HEK293 (cell line): ENCODE measurements at regions not wholly inside any gene's neighbourhood (a gene's known extent, or its start where the extent isn't known, plus 50 kb on each side); places are given as distances from the start of the nearest gene placed in this dataset.
A peak's percentile ranks its signal among the peaks of the same experiment; 100 is the strongest.

ENCODE experiments used
- AEBP2 ChIP-seq: fragments of 450-650 bp; formaldehyde crosslinking; IDR thresholded peaks from 2 replicates; pipeline ENCODE4 v1.5.1; 2016; ENCODE audit warnings: missing biosample characterization, missing genetic modification characterization, borderline replicate concordance
- HIC1 ChIP-seq: fragments of 450-650 bp; formaldehyde crosslinking; IDR thresholded peaks from 2 replicates; pipeline ENCODE4 v1.5.1; 2016; ENCODE audit warnings: missing biosample characterization, missing genetic modification characterization
- HOXA7 ChIP-seq: sonication (generic); formaldehyde crosslinking; IDR thresholded peaks from 2 replicates; pipeline ENCODE4 v1.8.1; 2022; ENCODE audit warnings: missing genetic modification reagents, borderline replicate concordance
- INSM2 ChIP-seq: fragments of 450-650 bp; formaldehyde crosslinking; IDR thresholded peaks from 2 replicates; pipeline ENCODE4 v1.5.1; 2016; ENCODE audit warnings: missing biosample characterization, missing genetic modification characterization
- MYNN ChIP-seq: fragments of 450-650 bp; formaldehyde crosslinking; IDR thresholded peaks from 2 replicates; pipeline ENCODE4 v1.5.1; 2016; ENCODE audit warnings: missing biosample characterization, missing genetic modification characterization, borderline replicate concordance
- OVOL3 ChIP-seq: fragments of 450-650 bp; formaldehyde crosslinking; IDR thresholded peaks from 2 replicates; pipeline ENCODE4 v1.5.1; 2016; ENCODE audit warnings: missing biosample characterization, missing genetic modification characterization
- PRDM4 ChIP-seq: fragments of 450-650 bp; formaldehyde crosslinking; IDR thresholded peaks from 2 replicates; pipeline ENCODE4 v1.5.1; 2017; ENCODE audit warnings: missing biosample characterization, missing genetic modification characterization
- SCRT1 ChIP-seq: fragments of 450-650 bp; formaldehyde crosslinking; IDR thresholded peaks from 2 replicates; pipeline ENCODE4 v1.5.1; 2016; ENCODE audit warnings: missing biosample characterization, missing genetic modification characterization, borderline replicate concordance
- ZFHX2 ChIP-seq: fragments of 450-650 bp; formaldehyde crosslinking; conservative IDR thresholded peaks from 2 replicates; pipeline ENCODE4 v1.5.1; 2016; ENCODE audit warnings: missing biosample characterization, missing genetic modification characterization
- ZFP37 ChIP-seq: fragments of 450-650 bp; formaldehyde crosslinking; IDR thresholded peaks from 2 replicates; pipeline ENCODE4 v1.5.1; 2016; ENCODE audit warnings: missing biosample characterization, missing genetic modification characterization
- ZNF10 ChIP-seq: fragments of 450-650 bp; formaldehyde crosslinking; IDR thresholded peaks from 2 replicates; pipeline ENCODE4 v1.5.1; 2017; ENCODE audit warnings: missing biosample characterization, missing genetic modification characterization
- ZNF114 ChIP-seq: fragments of 450-650 bp; formaldehyde crosslinking; IDR thresholded peaks from 2 replicates; pipeline ENCODE4 v1.5.0; 2017; ENCODE audit warnings: missing biosample characterization, missing genetic modification characterization
- ZNF132 ChIP-seq: fragments of 450-650 bp; formaldehyde crosslinking; IDR thresholded peaks from 2 replicates; pipeline ENCODE4 v1.5.1; 2017; ENCODE audit warnings: missing biosample characterization, missing genetic modification characterization, borderline replicate concordance
- ZNF302 ChIP-seq: fragments of 450-650 bp; formaldehyde crosslinking; IDR thresholded peaks from 2 replicates; pipeline ENCODE4 v1.5.1; 2016; ENCODE audit warnings: missing biosample characterization, missing genetic modification characterization, low read depth
- ZNF37A ChIP-seq: fragments of 450-650 bp; IDR thresholded peaks from 2 replicates; pipeline ENCODE4 v1.5.1; 2018; ENCODE audit warnings: missing biosample characterization, missing genetic modification characterization
- ZNF473 ChIP-seq: fragments of 450-650 bp; formaldehyde crosslinking; IDR thresholded peaks from 2 replicates; pipeline ENCODE4 v1.5.1; 2017; ENCODE audit warnings: missing biosample characterization, missing genetic modification characterization
- ZNF48 ChIP-seq: fragments of 450-650 bp; formaldehyde crosslinking; IDR thresholded peaks from 2 replicates; pipeline ENCODE4 v1.5.1; 2016; ENCODE audit warnings: missing biosample characterization, missing genetic modification characterization
- ZNF510 ChIP-seq: fragments of 450-650 bp; formaldehyde crosslinking; IDR thresholded peaks from 2 replicates; pipeline ENCODE4 v1.5.1; 2018; ENCODE audit warnings: mild to moderate bottlenecking, missing genetic modification characterization, missing biosample characterization; ENCODE audit not compliant: insufficient replicate concordance
- ZNF513 ChIP-seq: fragments of 450-650 bp; IDR thresholded peaks from 2 replicates; pipeline ENCODE4 v1.5.1; 2018; ENCODE audit warnings: missing biosample characterization, missing genetic modification characterization
- ZNF514 ChIP-seq: fragments of 450-650 bp; formaldehyde crosslinking; IDR thresholded peaks from 2 replicates; pipeline ENCODE4 v1.5.1; 2016; ENCODE audit warnings: missing biosample characterization, missing genetic modification characterization
- ZNF571 ChIP-seq: fragments of 450-650 bp; formaldehyde crosslinking; IDR thresholded peaks from 2 replicates; pipeline ENCODE4 v1.5.0; 2017; ENCODE audit warnings: missing biosample characterization, missing genetic modification characterization
- ZNF580 ChIP-seq: fragments of 450-650 bp; formaldehyde crosslinking; IDR thresholded peaks from 2 replicates; pipeline ENCODE4 v1.5.1; 2016; ENCODE audit warnings: missing biosample characterization, missing genetic modification characterization
- ZNF624 ChIP-seq: fragments of 450-650 bp; formaldehyde crosslinking; IDR thresholded peaks from 2 replicates; pipeline ENCODE4 v1.5.1; 2017; ENCODE audit warnings: missing biosample characterization, missing genetic modification characterization
- ZNF670 ChIP-seq: fragments of 450-650 bp; formaldehyde crosslinking; IDR thresholded peaks from 2 replicates; pipeline ENCODE4 v1.5.1; 2016; ENCODE audit warnings: missing biosample characterization, missing genetic modification characterization, low read depth
- ZNF701 ChIP-seq: fragments of 450-650 bp; formaldehyde crosslinking; IDR thresholded peaks from 2 replicates; pipeline ENCODE4 v1.5.1; 2016; ENCODE audit warnings: missing biosample characterization, missing genetic modification characterization
- ZNF777 ChIP-seq: fragments of 450-650 bp; formaldehyde crosslinking; IDR thresholded peaks from 2 replicates; pipeline ENCODE4 v1.5.1; 2017; ENCODE audit warnings: missing biosample characterization, missing genetic modification characterization, borderline replicate concordance
- ZNF785 ChIP-seq: fragments of 450-650 bp; formaldehyde crosslinking; IDR thresholded peaks from 2 replicates; pipeline ENCODE4 v1.5.1; 2016; ENCODE audit warnings: missing biosample characterization, missing genetic modification characterization
- ZNF791 ChIP-seq: fragments of 450-650 bp; formaldehyde crosslinking; IDR thresholded peaks from 2 replicates; pipeline ENCODE4 v1.5.1; 2016; ENCODE audit warnings: missing biosample characterization, missing genetic modification characterization
- ZNF843 ChIP-seq: fragments of 450-650 bp; formaldehyde crosslinking; IDR thresholded peaks from 2 replicates; pipeline ENCODE4 v1.5.1; 2016; ENCODE audit warnings: missing biosample characterization, missing genetic modification characterization
- ZSCAN23 ChIP-seq: fragments of 450-650 bp; formaldehyde crosslinking; IDR thresholded peaks from 2 replicates; pipeline ENCODE4 v1.5.1; 2016; ENCODE audit warnings: missing biosample characterization, missing genetic modification characterization
- ZSCAN4 ChIP-seq: fragments of 450-650 bp; formaldehyde crosslinking; IDR thresholded peaks from 2 replicates; pipeline ENCODE4 v1.5.1; 2017; ENCODE audit warnings: missing biosample characterization, missing genetic modification characterization
- ZXDB ChIP-seq: fragments of 450-650 bp; formaldehyde crosslinking; IDR thresholded peaks from 2 replicates; pipeline ENCODE4 v1.5.1; 2016; ENCODE audit warnings: missing biosample characterization, missing genetic modification characterization

- TF ChIP-seq ZNF580 (tag by site-specific recombination) (no peak), ZNF473 (tag by site-specific recombination) (peak; percentile 80; the same call in 1 of the 2 replicates), ZNF114 (tag by site-specific recombination) (0 out of 2 replicates have a peak, but pooled peaks have one; percentile 85), ZNF37A (tag by site-specific recombination) (no peak), ZNF701 (no peak), ZNF48 (tag by site-specific recombination) (no peak), ZNF132 (tag by site-specific recombination) (no peak), MYNN (tag by site-specific recombination) (no peak), ZNF10 (no peak), ZNF791 (tag by site-specific recombination) (no peak), ZSCAN4 (tag by site-specific recombination) (peak; percentile 6; the same call in 1 of the 2 replicates), ZXDB (tag by site-specific recombination) (no peak), ZNF670 (tag by site-specific recombination) (0 out of 2 replicates have a peak, but pooled peaks have one; percentile 49), ZFHX2 (no peak), ZNF843 (tag by site-specific recombination) (no peak), ZFP37 (tag by site-specific recombination) (no peak), ZNF513 (tag by site-specific recombination) (no peak), HOXA7 (CRISPR knock-in tag) (no peak), ZNF785 (tag by site-specific recombination) (no peak; the same call in 1 of the 2 replicates), ZNF302 (tag by site-specific recombination) (no peak), ZNF510 (tag by site-specific recombination) (no peak), OVOL3 (tag by site-specific recombination) (no peak), INSM2 (tag by site-specific recombination) (no peak), ZNF777 (tag by site-specific recombination) (no peak; the same call in 1 of the 2 replicates), PRDM4 (tag by site-specific recombination) (no peak), ZSCAN23 (tag by site-specific recombination) (no peak), HIC1 (tag by site-specific recombination) (no peak), ZNF514 (tag by site-specific recombination) (no peak; the same call in 1 of the 2 replicates), ZNF624 (tag by site-specific recombination) (no peak), AEBP2 (tag by site-specific recombination) (no peak), ZNF571 (tag by site-specific recombination) (peak; percentile 64; the same call in 1 of the 2 replicates), SCRT1 (tag by site-specific recombination) (no peak)
Observed at GRCh38 chr7:131654249-131654558, 97.8 kb upstream of the PODXL start (continued).
